ENCODE measurements at regions not wholly inside any gene's neighbourhood (a gene's known extent, or its start where the extent isn't known, plus 50 kb on each side); places are given as distances from the start of the nearest gene placed in this dataset.

DNA sequence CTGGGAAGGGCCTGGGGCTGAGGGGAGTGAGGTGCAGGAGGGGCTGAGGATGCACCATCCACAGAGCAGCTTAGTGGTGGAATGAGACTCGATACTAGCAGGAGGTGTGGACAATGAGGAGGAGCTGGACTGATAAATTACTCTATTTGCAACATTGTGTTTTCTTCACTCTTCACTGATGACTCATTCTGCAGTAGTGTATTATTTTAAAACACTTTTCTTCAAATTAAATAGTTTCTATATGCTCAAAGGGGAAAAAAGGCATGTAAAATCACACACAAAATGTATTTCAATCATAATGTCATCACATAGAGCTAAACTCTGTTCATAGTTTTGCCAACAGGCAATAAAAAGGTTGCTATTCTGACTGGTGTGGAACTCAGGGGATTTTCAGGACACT lies 467.0 kb upstream of the CTSO start:
- no peaks in the 10 kb centered on the region for H3K27me3 ChIP-seq (ENCODE audit: insufficient read depth, low read length)
- no peaks in the 10 kb centered on the region for H3K9me3 ChIP-seq (ENCODE audit: insufficient read depth, low read depth, low read length)
- H3K4me1 ChIP-seq (ENCODE audit: insufficient read depth, low read length), result no peaks in the 10 kb centered on the region
- no peak overlapping the region for H3K9ac ChIP-seq (ENCODE audit: low read depth, low read length)
- no peaks in the 10 kb centered on the region for H3K36me3 ChIP-seq (ENCODE audit: insufficient read depth, low read depth, low read length)
- no peak overlapping the region for H3K4me3 ChIP-seq (ENCODE audit: low read length)
- H3K27ac ChIP-seq (ENCODE audit: low read length), result no peak overlapping the region

DNA sequence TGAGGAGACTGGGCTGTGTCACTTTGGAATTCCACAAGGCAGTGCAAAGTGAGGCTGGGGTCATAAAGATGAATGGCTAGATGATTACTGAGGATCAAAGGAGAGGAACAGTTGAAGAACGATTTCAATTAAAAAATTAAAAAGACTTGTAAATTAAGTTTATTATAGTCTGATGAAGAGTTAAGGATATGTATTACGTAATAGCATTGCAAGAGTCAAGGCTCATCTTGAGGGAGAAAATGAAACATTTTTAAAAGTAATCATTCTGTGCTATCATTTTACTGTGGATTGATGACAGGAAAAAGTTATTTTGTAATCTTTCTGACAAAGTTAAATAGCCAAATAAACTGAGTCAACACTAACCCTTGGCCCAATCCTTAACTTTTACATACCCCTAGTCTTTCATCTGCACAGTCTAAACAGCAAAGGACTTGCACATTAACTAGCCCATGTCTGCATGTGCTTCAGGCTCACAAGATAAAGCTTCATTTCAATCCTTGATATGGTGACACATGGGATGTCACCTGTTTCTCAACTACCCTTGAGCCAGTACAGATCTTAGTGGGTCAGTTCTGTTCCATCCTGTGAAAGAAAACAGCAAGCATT lies 465.5 kb upstream of the CTSO start:
- Histone ChIP-seq H3K9ac (ENCODE audit: low read depth, low read length) (no peak overlapping the region), H3K27me3 (ENCODE audit: insufficient read depth, low read length) (no peaks in the 10 kb centered on the region), H3K27ac (ENCODE audit: low read length) (no peak overlapping the region), H3K4me1 (ENCODE audit: insufficient read depth, low read length) (no peaks in the 10 kb centered on the region), H3K36me3 (ENCODE audit: insufficient read depth, low read depth, low read length) (no peaks in the 10 kb centered on the region), H3K4me3 (ENCODE audit: low read length) (no peak overlapping the region), H3K9me3 (ENCODE audit: insufficient read depth, low read depth, low read length) (no peaks in the 10 kb centered on the region)

GRCh38 chr4:156414406-156414805 lies 460.7 kb upstream of the CTSO start:
- Histone ChIP-seq H3K36me3 (ENCODE audit: insufficient read depth, low read depth, low read length) (no peaks in the 10 kb centered on the region), H3K27ac (ENCODE audit: low read length) (no peak overlapping the region), H3K27me3 (ENCODE audit: insufficient read depth, low read length) (no peaks in the 10 kb centered on the region), H3K4me3 (ENCODE audit: low read length) (no peak overlapping the region), H3K4me1 (ENCODE audit: insufficient read depth, low read length) (no peaks in the 10 kb centered on the region), H3K9me3 (ENCODE audit: insufficient read depth, low read depth, low read length) (no peaks in the 10 kb centered on the region), H3K9ac (ENCODE audit: low read depth, low read length) (no peak overlapping the region)

GRCh38 chr4:156413239-156414135 lies 459.8 kb upstream of the CTSO start:
- Histone ChIP-seq H3K27ac (ENCODE audit: low read length) (no peak overlapping the region), H3K4me1 (ENCODE audit: insufficient read depth, low read length) (no peaks in the 10 kb centered on the region), H3K9ac (ENCODE audit: low read depth, low read length) (no peak overlapping the region)

DNA sequence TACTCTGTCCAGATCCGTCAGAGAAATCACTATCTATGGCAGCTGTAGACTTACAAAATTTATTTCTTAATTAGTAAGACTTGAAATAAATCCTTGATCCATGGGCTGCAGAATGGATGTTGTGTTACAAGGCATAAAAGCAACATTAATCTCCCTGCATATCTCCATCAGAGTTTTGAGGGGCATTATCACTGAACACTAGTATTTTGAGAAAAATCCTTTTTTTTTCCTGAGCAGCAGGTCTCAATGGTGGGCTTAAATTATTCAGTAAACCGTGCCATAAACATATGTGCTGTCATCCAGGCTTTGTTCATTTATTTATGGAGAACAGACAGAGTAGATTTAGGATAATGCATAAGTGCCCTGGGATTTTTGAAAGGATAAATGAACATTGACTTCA lies 457.9 kb upstream of the CTSO start:
- Histone ChIP-seq H3K4me1 (ENCODE audit: insufficient read depth, low read length) (no peaks in the 10 kb centered on the region), H3K9ac (ENCODE audit: low read depth, low read length) (no peak overlapping the region), H3K4me3 (ENCODE audit: low read length) (no peak overlapping the region), H3K27me3 (ENCODE audit: insufficient read depth, low read length) (no peaks in the 10 kb centered on the region), H3K27ac (ENCODE audit: low read length) (no peak overlapping the region), H3K9me3 (ENCODE audit: insufficient read depth, low read depth, low read length) (no peaks in the 10 kb centered on the region), H3K36me3 (ENCODE audit: insufficient read depth, low read depth, low read length) (no peaks in the 10 kb centered on the region)

More at GRCh38 chr4:156413239-156414135, 459.8 kb upstream of the CTSO start:
- Histone ChIP-seq H3K4me3 (ENCODE audit: low read length) (no peak overlapping the region), H3K27me3 (ENCODE audit: insufficient read depth, low read length) (no peaks in the 10 kb centered on the region), H3K9me3 (ENCODE audit: insufficient read depth, low read depth, low read length) (no peaks in the 10 kb centered on the region), H3K36me3 (ENCODE audit: insufficient read depth, low read depth, low read length) (no peaks in the 10 kb centered on the region)

- no peaks in the 10 kb centered on the region; the same call in 1 of the 2 replicates for H3K9me3 ChIP-seq (ENCODE audit: insufficient read depth, low read depth, low read length)
- H3K4me1 ChIP-seq (ENCODE audit: insufficient read depth, low read length), result no peaks in the 10 kb centered on the region
- H3K36me3 ChIP-seq (ENCODE audit: insufficient read depth, low read depth, low read length), result no peaks in the 10 kb centered on the region
- no peak overlapping the region for H3K9ac ChIP-seq (ENCODE audit: low read depth, low read length)
- no peak overlapping the region for H3K27ac ChIP-seq (ENCODE audit: low read length)
- no peaks in the 10 kb centered on the region for H3K27me3 ChIP-seq (ENCODE audit: insufficient read depth, low read length)
- H3K4me3 ChIP-seq (ENCODE audit: low read length), result no peak overlapping the region
These were observed 455.1 kb upstream of the CTSO start for GRCh38 chr4:156408749-156409148.

DNA sequence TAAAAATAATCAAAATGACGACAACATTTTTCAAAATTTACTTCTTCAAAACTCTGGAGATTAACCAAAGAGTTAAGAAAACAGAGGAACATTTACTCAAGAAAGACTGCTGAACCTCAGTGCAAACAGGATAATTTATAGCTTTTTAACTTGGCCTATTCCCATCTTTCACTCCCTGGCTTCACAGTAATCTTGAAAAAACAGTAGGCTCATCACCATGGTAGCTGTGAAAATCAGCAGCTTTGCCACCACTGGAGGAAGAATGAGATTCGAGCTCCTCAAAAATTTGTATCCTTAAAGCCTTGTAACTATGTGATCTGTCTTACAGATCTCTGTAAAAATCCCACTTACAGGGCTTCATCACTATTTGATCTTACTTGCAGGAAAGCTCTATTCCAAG lies 447.7 kb upstream of the CTSO start:
- H3K27me3 ChIP-seq (ENCODE audit: insufficient read depth, low read length), result no peaks in the 10 kb centered on the region
- no peaks in the 10 kb centered on the region for H3K4me1 ChIP-seq (ENCODE audit: insufficient read depth, low read length)
- H3K27ac ChIP-seq (ENCODE audit: low read length), result no peak overlapping the region
- no peak overlapping the region for H3K4me3 ChIP-seq (ENCODE audit: low read length)
- H3K9ac ChIP-seq (ENCODE audit: low read depth, low read length), result no peak overlapping the region
- H3K36me3 ChIP-seq (ENCODE audit: insufficient read depth, low read depth, low read length), result no peaks in the 10 kb centered on the region
- H3K9me3 ChIP-seq (ENCODE audit: insufficient read depth, low read depth, low read length), result peaks cover 5% of the 10 kb centered on the region; the same call in 1 of the 2 replicates

DNA sequence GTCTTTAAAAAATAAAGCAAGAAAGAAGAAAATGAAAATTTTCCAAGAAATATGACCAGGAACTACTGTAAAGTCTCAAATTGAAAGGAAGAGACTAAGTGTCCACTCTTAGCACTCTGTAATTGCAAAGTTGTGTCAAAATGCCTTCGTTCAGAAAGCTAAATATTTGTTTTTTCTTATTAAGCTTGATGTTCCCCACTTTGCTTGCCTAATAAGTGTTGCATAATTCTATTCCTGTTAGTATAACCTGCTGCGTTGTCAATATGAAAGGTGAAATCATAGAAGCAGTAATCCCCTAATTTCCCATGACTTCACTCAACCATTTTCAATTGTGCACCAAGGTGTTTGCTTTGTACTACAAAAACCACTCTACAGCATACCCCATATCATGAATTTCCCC lies 442.9 kb upstream of the CTSO start:
- Histone ChIP-seq H3K4me3 (ENCODE audit: low read length) (no peak overlapping the region), H3K27ac (ENCODE audit: low read length) (no peak overlapping the region), H3K4me1 (ENCODE audit: insufficient read depth, low read length) (no peaks in the 10 kb centered on the region)

DNA sequence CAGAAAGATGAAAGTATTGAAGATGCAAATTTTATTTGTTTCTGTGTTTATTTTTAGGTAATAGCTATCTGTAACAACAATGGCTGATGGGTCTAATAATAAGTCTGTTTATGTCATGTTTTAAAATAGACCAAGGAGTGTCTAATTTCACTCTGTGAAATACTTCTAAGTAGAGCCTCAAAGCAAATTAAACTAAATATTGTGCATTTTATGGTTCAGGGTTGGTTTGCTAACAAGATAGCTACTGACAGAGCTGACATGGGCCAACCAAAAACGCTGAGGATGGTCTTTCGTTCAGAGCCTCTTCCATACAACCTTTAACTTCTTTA lies 437.6 kb upstream of the CTSO start:
- Histone ChIP-seq H3K4me3 (ENCODE audit: low read length) (no peak overlapping the region), H3K4me1 (ENCODE audit: insufficient read depth, low read length) (no peaks in the 10 kb centered on the region), H3K27me3 (ENCODE audit: insufficient read depth, low read length) (no peaks in the 10 kb centered on the region), H3K9me3 (ENCODE audit: insufficient read depth, low read depth, low read length) (no peaks in the 10 kb centered on the region), H3K36me3 (ENCODE audit: insufficient read depth, low read depth, low read length) (no peaks in the 10 kb centered on the region), H3K9ac (ENCODE audit: low read depth, low read length) (no peak overlapping the region), H3K27ac (ENCODE audit: low read length) (no peak overlapping the region)

More for the DNA sequence above, 442.9 kb upstream of the CTSO start:
- Histone ChIP-seq H3K9me3 (ENCODE audit: insufficient read depth, low read depth, low read length) (no peaks in the 10 kb centered on the region), H3K36me3 (ENCODE audit: insufficient read depth, low read depth, low read length) (no peaks in the 10 kb centered on the region), H3K9ac (ENCODE audit: low read depth, low read length) (no peak overlapping the region), H3K27me3 (ENCODE audit: insufficient read depth, low read length) (no peaks in the 10 kb centered on the region)

DNA sequence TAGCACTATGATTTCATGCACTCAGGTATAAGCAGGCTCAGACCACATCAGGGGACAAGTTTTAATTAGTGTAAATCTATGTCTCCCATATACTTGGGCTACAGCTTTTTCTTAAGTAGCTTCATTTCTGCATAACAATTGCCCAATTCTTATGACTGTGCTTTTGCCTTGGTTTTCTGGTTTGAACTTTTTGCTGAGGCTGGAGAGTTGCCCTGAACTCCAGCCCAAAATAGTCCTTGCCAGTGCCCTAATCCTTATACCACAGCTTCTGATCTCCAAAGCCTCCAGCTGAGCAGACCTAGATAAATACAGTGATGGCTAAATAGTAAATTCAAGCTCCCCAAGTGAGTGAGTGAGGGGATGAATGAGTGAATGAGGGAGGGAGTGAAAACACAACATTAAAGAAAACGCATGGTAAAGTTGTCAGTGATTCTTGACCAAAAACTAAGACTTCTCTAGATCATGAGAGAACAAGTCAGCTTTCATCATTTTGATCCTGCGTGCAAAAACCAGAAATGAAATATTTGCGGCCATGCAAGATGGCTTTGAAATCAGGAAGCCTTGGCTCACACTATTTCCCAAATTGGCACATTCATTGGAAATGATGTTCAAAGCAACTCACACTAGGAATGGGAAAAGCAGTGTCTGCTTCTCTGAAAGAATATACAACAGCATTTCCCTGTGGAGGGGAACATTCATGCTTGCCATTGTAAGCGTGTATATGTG lies 437.1 kb upstream of the CTSO start:
- Histone ChIP-seq H3K9ac (ENCODE audit: low read depth, low read length) (no peak overlapping the region), H3K36me3 (ENCODE audit: insufficient read depth, low read depth, low read length) (no peaks in the 10 kb centered on the region), H3K9me3 (ENCODE audit: insufficient read depth, low read depth, low read length) (no peaks in the 10 kb centered on the region), H3K4me3 (ENCODE audit: low read length) (no peak overlapping the region), H3K27ac (ENCODE audit: low read length) (no peak overlapping the region), H3K4me1 (ENCODE audit: insufficient read depth, low read length) (no peaks in the 10 kb centered on the region), H3K27me3 (ENCODE audit: insufficient read depth, low read length) (no peaks in the 10 kb centered on the region)

- H3K27ac ChIP-seq (ENCODE audit: low read length), result no peak overlapping the region
- no peaks in the 10 kb centered on the region for H3K4me1 ChIP-seq (ENCODE audit: insufficient read depth, low read length)
- H3K9ac ChIP-seq (ENCODE audit: low read depth, low read length), result no peak overlapping the region
- no peaks in the 10 kb centered on the region for H3K27me3 ChIP-seq (ENCODE audit: insufficient read depth, low read length)
- H3K9me3 ChIP-seq (ENCODE audit: insufficient read depth, low read depth, low read length), result no peaks in the 10 kb centered on the region
- no peaks in the 10 kb centered on the region for H3K36me3 ChIP-seq (ENCODE audit: insufficient read depth, low read depth, low read length)
- no peak overlapping the region for H3K4me3 ChIP-seq (ENCODE audit: low read length)
These were observed 435.2 kb upstream of the CTSO start for GRCh38 chr4:156388826-156389225.
